Mammary epithelial cell (primary cell): ENCODE measurements at regions not wholly inside any gene's neighbourhood (a gene's known extent, or its start where the extent isn't known, plus 50 kb on each side); places are given as distances from the start of the nearest gene placed in this dataset.

Source experiments
- EZH2 ChIP-seq: IDR thresholded peaks from 2 replicates; pipeline ENCODE4 v1.6.1; 2012; ENCODE audit warnings: low read length, inconsistent platforms, borderline replicate concordance
- TF ChIP-seq, protein P1 (sequence below), 2 donors: IDR thresholded peaks in 1 of 2; conservative IDR thresholded peaks in 1 of 2; 2 replicates each; pipeline ENCODE4 v1.5.1; 2011 to 2012; ENCODE audit warnings: inconsistent platforms in 2 of 2, low read length in 2 of 2, mild to moderate bottlenecking in 2 of 2, control low read depth in 1 of 2, low read depth in 1 of 2; ENCODE audit not compliant: insufficient read depth in 1 of 2; ENCODE audit errors: extremely low read depth in 1 of 2

DNA sequence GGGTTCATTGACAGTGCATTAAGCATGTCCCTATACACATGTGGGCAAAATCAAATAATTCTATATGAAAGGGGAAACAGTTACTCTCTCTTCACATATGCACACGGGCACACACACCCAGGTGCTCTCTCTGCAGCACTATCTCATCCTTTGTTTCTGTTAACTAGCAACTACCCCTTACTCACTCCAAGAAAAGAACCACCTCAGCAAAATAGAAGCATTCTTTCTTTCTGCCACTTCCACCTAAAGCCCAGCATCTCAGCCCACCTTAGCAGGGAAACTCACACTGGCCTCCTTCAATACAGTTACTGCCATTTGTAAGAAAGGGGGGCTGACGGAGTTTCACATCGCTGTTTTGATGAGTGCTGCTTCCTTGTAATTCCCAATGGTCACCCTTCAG is 216.3 kb upstream of the ID2 start:
- no peak for TF ChIP-seq EZH2
- TF ChIP-seq, protein P1, sequence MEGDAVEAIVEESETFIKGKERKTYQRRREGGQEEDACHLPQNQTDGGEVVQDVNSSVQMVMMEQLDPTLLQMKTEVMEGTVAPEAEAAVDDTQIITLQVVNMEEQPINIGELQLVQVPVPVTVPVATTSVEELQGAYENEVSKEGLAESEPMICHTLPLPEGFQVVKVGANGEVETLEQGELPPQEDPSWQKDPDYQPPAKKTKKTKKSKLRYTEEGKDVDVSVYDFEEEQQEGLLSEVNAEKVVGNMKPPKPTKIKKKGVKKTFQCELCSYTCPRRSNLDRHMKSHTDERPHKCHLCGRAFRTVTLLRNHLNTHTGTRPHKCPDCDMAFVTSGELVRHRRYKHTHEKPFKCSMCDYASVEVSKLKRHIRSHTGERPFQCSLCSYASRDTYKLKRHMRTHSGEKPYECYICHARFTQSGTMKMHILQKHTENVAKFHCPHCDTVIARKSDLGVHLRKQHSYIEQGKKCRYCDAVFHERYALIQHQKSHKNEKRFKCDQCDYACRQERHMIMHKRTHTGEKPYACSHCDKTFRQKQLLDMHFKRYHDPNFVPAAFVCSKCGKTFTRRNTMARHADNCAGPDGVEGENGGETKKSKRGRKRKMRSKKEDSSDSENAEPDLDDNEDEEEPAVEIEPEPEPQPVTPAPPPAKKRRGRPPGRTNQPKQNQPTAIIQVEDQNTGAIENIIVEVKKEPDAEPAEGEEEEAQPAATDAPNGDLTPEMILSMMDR (conservative IDR thresholded peaks at IDR 0.05 in 1 of 2, IDR thresholded peaks at IDR 0.05 in 1 of 2; ENCODE audit: extremely low read depth in 1 of 2, insufficient read depth in 1 of 2, low read depth in 1 of 2, low read length in 2 of 2), result no peak
